ENCODE measurements at regions not wholly inside any gene's neighbourhood (a gene's known extent, or its start where the extent isn't known, plus 50 kb on each side); places are given as distances from the start of the nearest gene placed in this dataset.

DNA sequence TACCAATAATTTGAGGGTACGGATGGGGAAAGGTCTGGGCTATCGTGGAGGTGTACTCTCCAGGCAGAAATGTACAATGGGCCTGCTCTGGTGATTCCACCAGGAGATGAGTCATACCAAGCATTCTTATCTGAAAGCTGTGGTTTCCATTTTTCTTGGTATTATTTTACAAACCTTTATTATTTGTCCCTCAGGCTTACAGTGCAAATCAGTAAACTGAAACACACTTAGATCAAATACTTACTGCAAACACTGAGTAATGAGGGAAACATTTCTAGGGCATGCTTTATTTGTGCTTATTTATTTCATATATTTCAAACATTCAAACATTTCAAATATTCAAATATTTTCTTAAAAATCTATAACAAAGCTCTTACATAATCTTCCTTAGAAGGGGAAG, 319.8 kb downstream of the RND3 start:
- Histone ChIP-seq H3F3A (ENCODE audit: insufficient read depth) (peaks cover 28% of the 10 kb centered on the region), H2AFZ (no peak overlapping the region), H3K4me2 (ENCODE audit: unreplicated experiment) (peak overlapping the region; percentile 20), H3K4me1 (ENCODE audit: insufficient read depth) (peaks cover 26% of the 10 kb centered on the region), H3K27me3 (replicated peaks; ENCODE audit: insufficient read depth) (no peaks in the 10 kb centered on the region), H3K27ac (0 out of 2 replicates have a peak overlapping the region, but pooled peaks have one; percentile 53), H3K9me3 (ENCODE audit: low read depth) (no peaks in the 10 kb centered on the region), H3K4me3 (no peak overlapping the region), H3K36me3 (ENCODE audit: low read depth) (no peaks in the 10 kb centered on the region), H3K9ac (no peak overlapping the region), H3K9me2 (ENCODE audit: insufficient read depth) (no peaks in the 10 kb centered on the region), H4K20me1 (ENCODE audit: insufficient read depth) (no peaks in the 10 kb centered on the region), H3K79me2 (ENCODE audit: insufficient read depth) (no peaks in the 10 kb centered on the region)
- TF ChIP-seq EZH2phosphoT487 (IDR thresholded peaks at IDR 0.05; ENCODE audit: insufficient read depth, low read depth), result no peak
- TF ChIP-seq EZH2 (IDR thresholded peaks at IDR 0.05; ENCODE audit: insufficient read depth, poor library complexity, severe bottlenecking), result no peak
- in situ Hi-C loops (cut with MboI), result no loop called here
- peak; percentile 75 for DNase-seq
- WGBS, 2 experiments (ENCODE audit: low coverage in 1 of 2, low lambda C conversion rate in 2 of 2, missing lambda C conversion rate in 2 of 2), result 80 to 82% methylated on average over 2 of the region's 2 CpGs

- no peaks in the 10 kb centered on the region for H3K36me3 ChIP-seq (ENCODE audit: low read depth)
- H3K9ac ChIP-seq, result no peak overlapping the region
- peaks cover 28% of the 10 kb centered on the region for H3F3A ChIP-seq (ENCODE audit: insufficient read depth)
- H3K79me2 ChIP-seq (ENCODE audit: insufficient read depth), result no peaks in the 10 kb centered on the region
- H3K9me2 ChIP-seq (ENCODE audit: insufficient read depth), result no peaks in the 10 kb centered on the region
- peak overlapping the region; percentile 38; the same call in 1 of the 2 replicates for H2AFZ ChIP-seq
- H3K27me3 ChIP-seq (replicated peaks; ENCODE audit: insufficient read depth), result no peaks in the 10 kb centered on the region
- no peaks in the 10 kb centered on the region for H3K9me3 ChIP-seq (ENCODE audit: low read depth)
- TF ChIP-seq EZH2 (IDR thresholded peaks at IDR 0.05; ENCODE audit: insufficient read depth, poor library complexity, severe bottlenecking) (no peak), EZH2phosphoT487 (IDR thresholded peaks at IDR 0.05; ENCODE audit: insufficient read depth, low read depth) (no peak)
- no peak overlapping the region for H3K4me3 ChIP-seq
- no peaks in the 10 kb centered on the region for H4K20me1 ChIP-seq (ENCODE audit: insufficient read depth)
- in situ Hi-C loops (cut with MboI), result no loop called here
- no peak for DNase-seq
- WGBS, 2 experiments (ENCODE audit: low coverage in 1 of 2, low lambda C conversion rate in 2 of 2, missing lambda C conversion rate in 2 of 2), result 81 to 86% methylated on average over 6 of the region's 6 CpGs
- no peak overlapping the region for H3K4me2 ChIP-seq (ENCODE audit: unreplicated experiment)
- H3K4me1 ChIP-seq (ENCODE audit: insufficient read depth), result peaks cover 26% of the 10 kb centered on the region
- no peak overlapping the region for H3K27ac ChIP-seq
Observed at GRCh38 chr2:150166313-150167051, 321.0 kb downstream of the RND3 start.

DNA sequence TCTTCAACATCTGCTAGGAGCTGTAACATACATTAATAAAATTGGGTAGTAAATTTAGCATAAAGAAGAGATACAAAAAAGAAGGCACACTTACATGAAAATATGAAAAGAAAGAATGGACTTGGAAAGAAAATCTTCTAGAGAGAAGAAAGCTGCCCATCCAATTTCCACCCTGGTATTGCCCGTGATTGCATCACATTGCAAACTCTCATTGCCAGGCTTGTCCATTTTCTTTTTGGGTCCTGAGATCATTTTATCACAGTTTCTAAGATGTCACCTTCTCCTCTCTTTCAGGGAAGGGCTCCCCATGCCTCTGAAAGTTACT, 321.5 kb downstream of the RND3 start:
- Histone ChIP-seq H3K27ac (no peak overlapping the region), H3K4me1 (ENCODE audit: insufficient read depth) (peaks cover 26% of the 10 kb centered on the region), H3K79me2 (ENCODE audit: insufficient read depth) (no peaks in the 10 kb centered on the region), H3K9me2 (ENCODE audit: insufficient read depth) (no peaks in the 10 kb centered on the region), H3K9me3 (ENCODE audit: low read depth) (no peaks in the 10 kb centered on the region), H3K36me3 (ENCODE audit: low read depth) (no peaks in the 10 kb centered on the region), H2AFZ (peak overlapping the region; percentile 38; the same call in 1 of the 2 replicates), H3F3A (ENCODE audit: insufficient read depth) (peaks cover 28% of the 10 kb centered on the region), H3K4me2 (ENCODE audit: unreplicated experiment) (no peak overlapping the region), H3K27me3 (replicated peaks; ENCODE audit: insufficient read depth) (no peaks in the 10 kb centered on the region), H4K20me1 (ENCODE audit: insufficient read depth) (no peaks in the 10 kb centered on the region), H3K4me3 (no peak overlapping the region), H3K9ac (no peak overlapping the region)
- no peak for DNase-seq
- in situ Hi-C loops (cut with MboI), result no loop called here
- TF ChIP-seq EZH2phosphoT487 (IDR thresholded peaks at IDR 0.05; ENCODE audit: insufficient read depth, low read depth), result no peak
- 94 to 95% methylated on average over 1 of the region's 1 CpG for WGBS, 2 experiments (ENCODE audit: low coverage in 1 of 2, low lambda C conversion rate in 2 of 2, missing lambda C conversion rate in 2 of 2)

DNA sequence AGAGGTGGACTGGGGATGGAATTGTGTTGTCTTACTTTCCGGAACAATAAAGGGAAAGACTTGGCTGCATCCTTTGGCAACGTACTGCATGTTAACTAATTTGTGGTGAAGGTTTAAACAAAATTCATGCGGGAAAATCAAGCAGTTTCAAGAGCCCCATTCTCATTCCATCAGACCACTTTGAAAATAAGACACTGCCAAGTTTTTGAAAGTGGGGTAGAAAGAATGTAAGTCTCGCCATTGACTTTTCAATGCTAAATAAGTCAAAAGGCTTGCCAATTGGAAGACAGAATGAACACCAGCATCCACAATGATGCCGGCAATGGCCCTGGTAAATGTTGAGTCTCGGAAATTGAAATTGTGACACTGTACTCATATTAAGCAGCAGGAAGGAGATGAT, 322.0 kb downstream of the RND3 start:
- Histone ChIP-seq H3K9me2 (ENCODE audit: insufficient read depth) (no peaks in the 10 kb centered on the region), H2AFZ (no peak overlapping the region), H3K9me3 (ENCODE audit: low read depth) (no peaks in the 10 kb centered on the region), H3K27ac (no peak overlapping the region), H3K27me3 (replicated peaks; ENCODE audit: insufficient read depth) (no peaks in the 10 kb centered on the region), H4K20me1 (ENCODE audit: insufficient read depth) (no peaks in the 10 kb centered on the region), H3K4me3 (no peak overlapping the region), H3F3A (ENCODE audit: insufficient read depth) (peaks cover 28% of the 10 kb centered on the region), H3K4me1 (ENCODE audit: insufficient read depth) (peaks cover 26% of the 10 kb centered on the region), H3K4me2 (ENCODE audit: unreplicated experiment) (no peak overlapping the region), H3K9ac (no peak overlapping the region), H3K36me3 (ENCODE audit: low read depth) (no peaks in the 10 kb centered on the region), H3K79me2 (ENCODE audit: insufficient read depth) (no peaks in the 10 kb centered on the region)
- no peak for TF ChIP-seq EZH2phosphoT487 (IDR thresholded peaks at IDR 0.05; ENCODE audit: insufficient read depth, low read depth)
- no peak for TF ChIP-seq EZH2 (IDR thresholded peaks at IDR 0.05; ENCODE audit: insufficient read depth, poor library complexity, severe bottlenecking)
- in situ Hi-C loops (cut with MboI), result no loop called here
- 85 to 89% methylated on average over 6 of the region's 6 CpGs for WGBS, 2 experiments (ENCODE audit: low coverage in 1 of 2, low lambda C conversion rate in 2 of 2, missing lambda C conversion rate in 2 of 2)
- no peak for DNase-seq
